ENCODE measurements at regions not wholly inside any gene's neighbourhood (a gene's known extent, or its start where the extent isn't known, plus 50 kb on each side); places are given as distances from the start of the nearest gene placed in this dataset.

GRCh38 chr11:34731603-34732002 lies 110.7 kb downstream of the EHF start:
- no peak for TF ChIP-seq CTCF (IDR thresholded peaks at IDR 0.05)
- H3K9me3 Mint-ChIP-seq = no peaks in the 10 kb centered on the region
- Histone ChIP-seq H3K4me1 (ENCODE audit: insufficient read depth, low read length) (no peaks in the 10 kb centered on the region), H3K27ac (ENCODE audit: low read depth in 1 of 2, low read length in 2 of 2) (no peak overlapping the region), H3K4me3 (ENCODE audit: low read length) (no peak overlapping the region), H3K9me3 (ENCODE audit: control insufficient read depth in 1 of 2, insufficient read depth in 1 of 2, low read length in 2 of 2) (peaks cover 0 to 3% of the 10 kb centered on the region in 2 experiments), H3K36me3 (ENCODE audit: insufficient read depth, low read length) (no peaks in the 10 kb centered on the region), H3K27me3 (ENCODE audit: control insufficient read depth in 1 of 2, insufficient read depth in 2 of 2, low read length in 2 of 2) (peaks cover 0 to 8% of the 10 kb centered on the region in 2 experiments)
- ATAC-seq (ENCODE audit: poor library complexity) (no peak), DNase-seq (no peak)
- H3K4me1 Mint-ChIP-seq (ENCODE audit: low read depth) = no peaks in the 10 kb centered on the region
- peaks cover 57% of the 10 kb centered on the region for H3K27me3 Mint-ChIP-seq
- ChIA-PET CTCF (no interaction called here), POLR2A (no interaction called here)
- no peaks in the 10 kb centered on the region for H3K36me3 Mint-ChIP-seq (ENCODE audit: low read depth)
- H3K4me3 Mint-ChIP-seq = no peak overlapping the region
- no peak overlapping the region for H3K27ac Mint-ChIP-seq
- intact Hi-C loops (cut with DNase I, micrococcal nuclease) = no loop called here

GRCh38 chr11:34730544-34731295 lies 109.8 kb downstream of the EHF start:
- H3K4me3 ChIP-seq (ENCODE audit: low read length) = no peak overlapping the region
- ChIA-PET CTCF (no interaction called here), POLR2A (no interaction called here)
- Mint-ChIP-seq H3K27me3 (peaks cover 50% of the 10 kb centered on the region), H3K36me3 (ENCODE audit: low read depth) (no peaks in the 10 kb centered on the region), H3K4me3 (no peak overlapping the region), H3K27ac (no peak overlapping the region), H3K9me3 (no peaks in the 10 kb centered on the region), H3K4me1 (ENCODE audit: low read depth) (no peaks in the 10 kb centered on the region)
- no peak for TF ChIP-seq CTCF (IDR thresholded peaks at IDR 0.05)
- ATAC-seq (ENCODE audit: poor library complexity) (no peak), DNase-seq (no peak)
- peaks cover 0 to 3% of the 10 kb centered on the region in 2 experiments for H3K9me3 ChIP-seq (ENCODE audit: control insufficient read depth in 1 of 2, insufficient read depth in 1 of 2, low read length in 2 of 2)
- no peaks in the 10 kb centered on the region for H3K36me3 ChIP-seq (ENCODE audit: insufficient read depth, low read length)
- H3K27ac ChIP-seq (ENCODE audit: low read depth in 1 of 2, low read length in 2 of 2) = no peak overlapping the region
- intact Hi-C loops (cut with DNase I, micrococcal nuclease) = no loop called here
- peaks cover 0 to 8% of the 10 kb centered on the region in 2 experiments for H3K27me3 ChIP-seq (ENCODE audit: control insufficient read depth in 1 of 2, insufficient read depth in 2 of 2, low read length in 2 of 2)
- H3K4me1 ChIP-seq (ENCODE audit: insufficient read depth, low read length) = no peaks in the 10 kb centered on the region

GRCh38 chr11:34728609-34729008 lies 107.7 kb downstream of the EHF start:
- Histone ChIP-seq H3K4me3 (ENCODE audit: low read length) (no peak overlapping the region), H3K27me3 (ENCODE audit: control insufficient read depth in 1 of 2, insufficient read depth in 2 of 2, low read length in 2 of 2) (peaks cover 0 to 9% of the 10 kb centered on the region in 2 experiments), H3K9me3 (ENCODE audit: control insufficient read depth in 1 of 2, insufficient read depth in 1 of 2, low read length in 2 of 2) (peaks cover under 1 to 5% of the 10 kb centered on the region in 2 experiments), H3K27ac (ENCODE audit: low read depth in 1 of 2, low read length in 2 of 2) (no peak overlapping the region), H3K4me1 (ENCODE audit: insufficient read depth, low read length) (no peaks in the 10 kb centered on the region), H3K36me3 (ENCODE audit: insufficient read depth, low read length) (no peaks in the 10 kb centered on the region)
- POLR2A ChIA-PET = no interaction called here
- H3K9me3 Mint-ChIP-seq = peaks cover 2% of the 10 kb centered on the region
- H3K4me1 Mint-ChIP-seq (ENCODE audit: low read depth) = no peaks in the 10 kb centered on the region
- H3K27me3 Mint-ChIP-seq = peaks cover 41% of the 10 kb centered on the region
- intact Hi-C loops (cut with DNase I, micrococcal nuclease) = no loop called here
- no peak for TF ChIP-seq CTCF (IDR thresholded peaks at IDR 0.05)
- no peaks in the 10 kb centered on the region for H3K36me3 Mint-ChIP-seq (ENCODE audit: low read depth)
- CTCF ChIA-PET = interaction anchor here (1.4 kb wide), 1 partner anchor 12 kb away, joined by 3 read pairs; no protein-coding TSS in a partner anchor
- no peak overlapping the region for H3K4me3 Mint-ChIP-seq
- ATAC-seq (ENCODE audit: poor library complexity) (no peak), DNase-seq (no peak)
- H3K27ac Mint-ChIP-seq = no peak overlapping the region

All from CD4-positive, alpha-beta T cell (primary cell).